NCI-H345 (cell line): ENCODE measurements at regions not wholly inside any gene's neighbourhood (a gene's known extent, or its start where the extent isn't known, plus 50 kb on each side); places are given as distances from the start of the nearest gene placed in this dataset.

ENCODE experiments used
- DNase-seq: peaks from one replicate; lab custom pipeline; 2025; lab: John Stamatoyannopoulos, UW

DNA sequence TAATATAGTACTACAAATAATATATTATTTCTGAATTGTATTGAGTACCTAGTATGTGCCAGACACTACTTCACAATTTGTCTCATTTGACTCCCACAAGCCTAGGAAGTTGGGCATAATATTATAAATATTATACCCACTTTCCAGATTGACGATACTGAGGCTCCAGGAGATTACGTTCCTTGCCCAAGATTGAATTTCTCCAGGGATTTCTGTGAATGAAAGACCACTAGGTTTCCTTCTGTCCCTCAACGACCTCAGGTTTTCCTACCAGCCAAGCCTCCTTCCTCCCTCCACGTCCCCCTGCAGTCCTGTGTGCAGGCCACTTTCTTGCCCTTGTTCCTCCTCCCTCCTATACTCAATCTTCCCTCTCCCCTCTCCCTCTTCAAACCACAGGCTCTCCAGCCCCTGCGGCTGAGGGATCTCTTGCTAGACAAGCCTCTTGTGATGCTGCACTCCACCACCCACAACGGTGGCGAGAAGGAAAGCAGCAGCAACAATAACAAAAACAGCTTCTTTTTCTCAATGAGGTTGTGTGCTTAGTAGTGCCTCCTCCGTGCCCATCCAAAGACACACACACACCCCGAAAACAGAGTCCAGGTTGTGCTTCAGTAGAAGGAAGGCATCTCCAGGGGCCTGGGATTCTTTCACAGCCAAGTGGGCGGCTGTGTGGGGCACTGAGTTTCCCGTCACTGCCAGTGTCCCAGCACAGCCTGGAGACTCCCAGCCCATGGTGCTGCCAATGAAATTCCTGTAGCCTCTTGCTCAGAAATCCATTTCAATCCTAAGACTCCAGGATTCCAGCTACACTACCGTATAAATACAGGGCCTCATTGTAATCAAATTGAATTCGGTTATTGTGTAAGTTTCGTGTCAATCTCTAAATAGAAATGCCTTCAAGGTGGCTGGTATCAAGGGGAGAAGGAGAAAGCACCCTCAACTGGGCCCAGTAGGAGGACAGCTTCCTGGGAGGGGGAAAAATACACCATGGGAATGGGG, 94.4 kb downstream of the NCR2 start:
- DNase-seq = no peak

DNA sequence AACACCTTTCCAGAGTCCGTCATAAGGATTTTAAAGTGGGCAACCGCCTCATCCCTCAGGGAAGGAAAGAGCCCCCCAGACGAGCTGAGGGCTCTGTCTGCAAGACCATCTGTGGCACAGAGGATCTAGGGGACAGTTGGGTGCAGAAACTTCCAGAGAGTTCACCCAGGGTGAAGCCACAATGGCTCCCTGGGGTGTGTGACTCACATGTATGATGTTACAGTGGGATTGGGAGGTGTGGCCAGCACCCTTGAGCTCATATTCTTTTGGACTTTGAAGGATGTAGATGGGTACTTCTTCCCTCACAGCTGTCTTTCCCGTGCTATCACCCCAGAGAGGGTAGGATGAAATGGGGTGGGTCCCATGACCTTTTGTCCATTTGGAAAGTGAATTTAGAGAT, 95.5 kb downstream of the NCR2 start:
- no peak for DNase-seq

DNA sequence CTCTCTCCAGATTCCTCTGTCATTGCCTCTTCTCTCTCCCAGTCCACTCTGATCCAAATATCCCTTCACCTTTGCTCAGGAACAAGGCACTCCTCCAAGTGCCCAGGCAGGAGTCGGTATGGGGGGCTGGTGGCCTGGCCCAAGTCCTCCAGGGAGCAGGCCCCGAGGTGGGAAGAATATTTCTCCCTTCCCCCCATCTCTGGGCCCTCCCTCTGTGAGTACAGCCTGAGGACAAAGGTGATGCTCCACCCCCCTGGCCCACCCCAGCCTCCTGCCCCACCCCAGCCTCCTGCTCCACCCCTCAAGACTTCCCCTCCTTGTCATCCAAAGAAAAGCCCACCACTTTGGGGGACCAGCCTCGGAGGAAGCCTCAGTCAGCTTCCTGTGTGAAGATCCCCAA, 96.9 kb downstream of the NCR2 start:
- no peak for DNase-seq

DNA sequence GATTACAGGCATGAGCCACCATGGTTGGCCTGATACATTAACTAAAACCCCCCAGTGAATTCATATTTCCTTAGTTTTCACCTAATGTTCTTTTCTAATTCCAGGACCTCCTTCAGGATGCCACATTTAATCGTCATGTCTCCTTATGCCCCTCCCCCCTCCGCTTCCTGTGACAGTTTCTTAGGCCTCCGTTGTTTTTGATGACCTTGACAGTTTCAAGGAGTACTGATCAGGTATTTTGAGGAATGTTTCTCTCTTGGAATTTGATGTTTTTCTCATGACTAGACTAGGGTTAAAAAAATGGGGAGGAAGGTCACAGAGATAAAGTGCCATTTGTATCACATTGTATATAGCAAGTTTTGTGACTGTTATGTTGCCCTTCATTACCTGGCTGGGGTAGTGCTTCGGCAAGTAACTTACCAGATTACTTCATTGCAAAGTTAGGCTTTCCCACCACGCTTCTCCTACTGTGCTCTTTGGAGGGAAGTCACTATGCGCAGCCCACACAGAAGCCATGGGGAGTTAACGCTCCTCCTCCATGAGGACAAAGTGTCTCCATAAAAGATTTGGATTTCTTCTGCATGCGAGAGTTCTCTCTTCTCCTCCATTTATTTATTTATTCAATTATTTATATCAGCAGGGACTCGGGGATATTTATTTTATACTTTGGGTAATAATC, 99.5 kb downstream of the NCR2 start:
- DNase-seq = no peak

DNA sequence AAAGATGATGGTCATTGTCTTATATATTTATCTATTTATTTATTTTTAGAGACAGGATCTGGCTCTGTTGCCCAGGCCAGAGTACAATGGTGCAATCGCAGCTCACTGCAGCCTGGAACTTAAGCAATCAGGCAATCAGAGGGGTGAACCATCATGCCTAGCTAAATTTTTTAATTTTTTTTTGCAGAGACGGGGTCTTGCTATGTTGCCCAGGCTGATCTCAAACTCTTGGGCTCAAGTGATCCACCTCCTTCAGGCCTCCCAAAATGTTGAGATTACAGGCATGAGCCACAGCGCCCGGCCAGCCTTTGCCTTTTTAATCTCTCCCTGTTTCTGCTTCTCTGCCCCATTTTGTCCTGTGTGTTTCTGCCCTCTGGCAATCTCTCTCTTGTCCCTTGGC, 102.2 kb downstream of the NCR2 start:
- DNase-seq = no peak

DNA sequence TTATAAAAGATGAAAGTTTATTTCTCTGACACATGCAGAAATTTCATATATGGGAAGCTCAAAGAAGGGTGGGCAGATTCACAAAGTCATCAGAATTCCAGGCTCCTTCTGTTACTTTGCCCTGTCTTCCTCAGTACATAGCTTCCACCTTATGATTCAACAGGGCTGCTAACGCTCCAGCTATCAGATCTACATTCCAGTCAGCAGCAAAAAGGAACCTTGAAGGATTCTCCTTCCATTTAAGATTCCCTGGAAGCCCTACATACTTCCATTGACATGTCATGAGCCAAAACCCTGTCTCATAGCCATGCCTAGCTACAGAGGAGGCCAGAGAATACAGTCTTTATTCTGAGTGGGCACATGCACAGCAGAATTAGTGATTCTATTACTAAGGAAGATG, 103.3 kb downstream of the NCR2 start:
- no peak for DNase-seq

DNA sequence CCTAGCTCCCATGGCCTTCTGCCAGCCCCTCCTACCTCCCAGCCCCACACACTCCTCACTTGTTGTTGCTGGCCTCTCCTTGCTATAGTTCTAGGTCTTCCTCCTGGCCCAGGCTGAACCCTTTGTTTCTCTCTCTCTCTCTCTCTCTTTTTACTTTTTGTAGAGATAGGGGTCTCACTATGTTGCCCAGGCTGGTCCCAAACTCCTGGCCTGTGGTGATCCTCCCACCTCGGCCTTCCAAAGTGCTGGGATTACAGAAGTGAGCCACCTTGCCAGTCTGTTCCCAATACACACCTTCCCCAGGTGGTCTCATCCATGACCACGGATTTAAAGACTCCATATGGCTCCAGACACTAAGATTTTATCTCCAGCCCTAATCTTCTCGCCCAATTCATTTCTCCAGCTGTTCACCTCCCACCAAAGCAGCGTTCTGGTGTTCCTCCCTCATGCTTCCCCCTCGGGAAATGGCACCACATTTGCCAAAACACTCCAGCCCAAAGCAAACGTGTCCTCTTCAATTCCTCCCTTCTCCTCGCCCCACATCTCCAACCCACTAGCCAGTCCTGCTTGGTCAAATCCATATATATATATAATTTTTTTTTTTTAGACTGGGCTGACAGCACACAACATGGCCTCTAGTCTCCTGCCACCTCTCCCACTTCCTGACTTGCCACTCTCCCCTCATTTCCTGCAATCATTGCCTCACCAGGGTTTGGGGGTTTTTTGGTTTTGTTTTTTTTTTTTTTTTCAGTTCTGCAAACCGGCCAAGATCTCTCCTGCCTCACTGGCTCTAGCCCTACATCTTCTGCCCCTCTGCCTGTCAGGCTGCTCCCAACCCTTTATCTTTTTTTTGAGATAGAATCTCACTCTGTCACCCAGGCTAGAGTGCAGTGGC, 104.4 kb downstream of the NCR2 start:
- DNase-seq = no peak

DNA sequence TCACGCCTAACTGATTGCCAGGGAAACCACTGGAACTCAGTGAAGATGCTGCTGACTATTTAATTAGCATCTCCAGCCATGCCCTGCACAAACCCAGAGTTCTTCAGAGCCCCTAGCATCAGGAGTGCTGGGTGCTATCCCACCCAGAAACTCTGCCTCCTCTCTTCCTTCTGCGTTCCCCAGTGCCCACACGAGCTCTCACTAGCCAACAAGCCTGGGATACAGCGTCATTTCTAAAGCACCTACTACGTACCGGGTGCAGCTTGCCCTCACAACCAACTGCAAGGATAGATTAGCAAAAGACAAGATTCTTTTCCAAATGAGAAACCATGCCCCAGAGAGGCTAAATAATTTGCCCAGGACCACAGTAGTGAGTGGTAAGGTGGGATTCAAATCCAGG, 105.2 kb upstream of the FOXP4 start:
- DNase-seq = no peak

DNA sequence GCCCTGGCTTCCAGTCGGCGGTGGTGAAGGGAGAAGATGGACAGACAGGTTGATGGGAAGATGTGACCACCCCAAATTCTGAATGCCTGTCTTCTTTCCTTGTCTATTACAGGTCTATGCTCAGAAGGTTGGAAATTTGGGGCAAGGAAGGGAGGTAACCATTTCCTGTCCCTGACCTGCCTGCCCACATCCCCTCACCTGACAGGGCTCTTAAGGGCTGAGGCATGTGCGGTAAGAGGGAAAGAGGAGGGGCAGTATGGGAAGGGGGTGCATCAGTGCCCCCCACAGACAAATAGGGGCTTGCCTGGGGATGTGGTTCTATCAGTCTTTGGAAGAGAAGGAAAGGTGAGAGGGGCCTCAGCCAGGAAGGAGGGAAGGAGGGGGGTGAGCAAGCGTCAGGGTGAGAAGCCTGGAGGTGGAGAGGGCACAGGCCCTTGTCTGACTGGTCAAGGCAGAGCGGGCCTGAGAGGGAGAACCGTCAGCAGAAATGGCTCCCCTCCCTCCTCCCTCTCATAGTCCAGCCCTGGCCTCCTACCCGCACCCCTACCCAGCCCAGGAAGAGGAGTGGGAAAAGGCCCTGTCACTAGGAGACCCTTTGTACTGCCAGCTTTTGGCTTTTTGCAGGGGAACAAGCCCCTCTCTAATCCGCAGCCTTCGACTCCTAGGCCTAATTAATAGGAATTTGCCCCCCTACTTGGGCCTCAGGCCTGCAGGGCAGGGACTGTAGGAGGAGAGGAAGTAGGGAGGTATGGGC, 104.4 kb upstream of the FOXP4 start:
- no peak for DNase-seq

DNA sequence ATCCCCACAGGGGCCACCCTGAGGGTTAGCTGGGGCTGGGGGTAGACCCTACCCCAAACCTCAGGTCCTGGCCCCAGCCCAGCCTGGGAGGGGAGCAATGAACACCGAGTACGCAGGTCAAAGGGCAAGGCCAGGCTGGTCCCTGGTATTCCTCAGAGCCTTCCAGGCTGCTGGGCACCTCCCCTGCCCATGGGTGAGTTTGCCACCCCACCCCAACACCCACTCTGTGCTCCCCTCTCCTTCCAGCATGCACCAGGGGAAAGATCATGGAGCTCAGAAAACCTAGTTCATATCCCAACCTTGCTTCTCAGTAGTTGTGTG, 103.9 kb upstream of the FOXP4 start:
- no peak for DNase-seq

DNA sequence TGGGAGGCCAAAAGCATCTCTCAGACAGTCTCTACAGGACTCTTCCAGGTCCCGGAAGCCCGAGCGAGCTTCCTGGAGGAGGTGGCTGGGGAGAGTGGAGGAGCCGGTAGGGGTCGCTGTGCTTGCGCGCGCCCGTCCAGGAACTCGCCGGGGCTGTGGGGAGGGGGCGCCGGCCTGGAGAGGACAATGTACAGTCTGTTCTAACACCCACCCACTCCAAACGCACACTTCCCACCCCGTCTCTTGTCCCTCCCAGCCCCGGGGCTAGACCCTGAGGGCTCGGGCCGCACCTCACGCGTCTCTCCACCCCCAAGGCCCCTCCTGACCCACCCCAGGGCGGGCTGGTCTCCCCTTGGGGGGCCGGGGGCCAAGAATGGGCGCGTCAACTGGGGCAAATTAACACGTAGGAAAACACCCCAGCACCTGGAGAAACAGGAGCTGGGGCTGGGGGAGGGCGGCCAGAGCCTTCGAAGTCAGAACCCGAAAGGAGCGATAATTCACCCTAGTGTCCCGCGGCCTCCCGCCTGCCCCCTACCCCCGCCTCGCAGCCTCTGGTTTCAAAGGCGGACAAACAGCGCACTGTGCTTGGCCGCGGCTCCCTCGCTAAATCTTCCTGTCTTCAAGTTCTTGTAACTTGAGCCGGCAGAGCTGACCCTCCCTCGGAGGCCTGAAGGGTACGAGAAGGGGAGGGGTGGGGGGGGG, 103.2 kb upstream of the FOXP4 start:
- DNase-seq = no peak

DNA sequence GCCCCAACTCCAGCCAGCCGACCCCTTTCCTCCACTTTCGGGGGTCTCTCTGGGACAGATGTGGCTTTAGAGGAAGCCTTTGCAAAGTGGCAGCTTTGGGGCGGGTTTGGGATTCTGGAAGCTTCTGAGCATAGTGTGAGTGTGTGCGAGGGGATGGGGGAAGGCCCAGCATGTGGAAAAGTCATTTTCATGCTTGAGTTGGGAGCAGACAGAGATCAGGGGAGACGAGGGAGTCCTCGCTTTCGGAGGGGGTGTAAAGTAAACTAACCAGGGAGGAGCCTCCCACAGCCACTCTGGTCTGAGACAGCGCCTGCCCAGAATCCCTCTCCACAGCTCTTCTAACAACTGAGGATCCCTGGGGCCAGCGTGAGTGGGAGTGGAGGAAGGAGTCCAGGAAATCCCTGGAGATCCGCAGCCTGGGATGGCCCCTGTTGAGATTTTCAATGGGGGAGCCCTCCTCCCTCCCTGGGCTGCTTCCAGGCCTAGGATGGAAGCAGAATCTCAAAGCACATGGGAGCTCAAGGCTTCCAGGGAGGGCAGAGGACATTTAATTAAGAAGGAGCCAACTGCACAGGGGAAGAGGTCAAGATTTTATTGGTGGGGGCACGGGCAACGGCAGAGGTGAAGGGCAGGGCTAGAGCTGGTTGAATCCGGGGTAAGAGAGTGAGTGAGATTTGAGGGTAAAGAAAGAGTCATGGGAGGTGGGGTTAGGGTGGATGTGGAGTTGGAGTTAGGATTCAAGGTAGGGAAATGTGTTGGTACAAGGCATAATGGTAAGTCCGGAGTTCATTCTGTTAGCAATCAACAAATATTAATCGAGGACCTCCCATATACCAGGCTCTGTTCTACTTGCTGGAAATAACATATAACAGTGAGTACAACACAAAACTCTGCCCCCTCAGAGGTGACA, 102.3 kb upstream of the FOXP4 start:
- no peak for DNase-seq

DNA sequence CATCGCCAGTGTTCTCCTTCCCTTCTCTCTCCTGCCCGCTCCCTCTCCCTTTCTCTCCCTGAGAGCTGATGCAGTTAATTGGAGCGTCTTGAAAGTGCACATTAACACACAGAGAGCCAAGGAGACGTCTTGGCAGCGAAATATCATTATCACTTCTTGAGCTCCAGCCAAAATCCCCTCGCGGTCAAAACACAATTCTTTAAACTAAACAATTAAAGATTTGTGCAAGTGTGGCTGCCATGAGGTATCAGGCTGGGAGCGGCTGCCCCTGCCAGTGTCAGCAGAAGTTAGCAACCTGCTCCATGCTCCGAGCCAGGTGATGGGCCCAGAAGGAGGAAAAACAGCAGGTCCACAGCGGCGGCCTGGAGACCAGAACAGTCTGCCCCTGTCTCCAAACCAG, 100.9 kb upstream of the FOXP4 start:
- DNase-seq = no peak

DNA sequence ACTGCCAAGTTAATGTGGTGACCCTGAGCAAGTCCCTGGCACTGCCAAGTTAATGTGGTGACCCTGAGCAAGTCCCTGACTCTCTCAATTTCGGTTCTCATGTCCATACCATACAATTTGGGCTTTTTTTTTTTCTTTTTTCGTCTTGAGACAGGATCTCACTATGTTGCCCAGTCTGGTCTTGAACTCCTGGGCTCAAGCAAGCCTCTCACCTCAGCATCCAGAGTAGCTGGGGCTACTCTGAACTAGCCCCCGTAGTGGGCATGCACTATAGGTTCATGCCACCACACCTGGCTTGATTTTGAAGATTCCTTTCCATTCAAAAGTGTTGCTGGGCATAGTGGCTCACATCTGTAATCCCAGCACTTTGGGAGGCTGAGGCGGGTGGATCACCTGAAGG, 100.0 kb upstream of the FOXP4 start:
- no peak for DNase-seq

DNA sequence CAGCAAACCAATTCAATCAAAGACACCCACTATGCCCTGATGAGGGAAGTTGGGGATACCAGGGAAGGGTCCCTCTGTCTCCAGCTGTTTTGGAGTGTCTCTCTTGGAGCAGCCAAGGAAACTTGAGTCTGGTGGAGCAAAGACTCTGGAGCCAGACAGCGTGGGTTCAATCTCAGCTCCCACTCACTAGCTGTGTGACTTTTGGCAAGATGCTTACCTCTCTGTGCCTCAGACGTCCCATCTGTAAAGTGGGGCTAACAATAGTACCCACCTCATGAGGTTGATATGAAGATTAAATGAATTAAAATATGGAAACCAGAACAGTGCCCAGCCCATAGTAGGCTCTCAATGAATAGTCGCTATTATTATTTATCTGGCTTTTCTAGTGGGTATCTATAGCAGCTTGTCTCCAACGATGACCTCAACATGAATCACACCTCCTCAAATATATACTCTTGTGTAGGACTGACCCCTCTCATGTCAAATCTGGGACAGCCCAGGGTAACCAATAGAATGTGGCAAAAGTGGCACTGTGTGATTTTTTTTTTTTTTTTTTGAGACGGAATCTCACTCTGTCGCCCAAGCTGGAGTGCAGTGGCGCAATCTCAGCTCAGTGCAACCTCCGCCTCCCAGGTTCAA, 99.2 kb upstream of the FOXP4 start:
- no peak for DNase-seq

DNA sequence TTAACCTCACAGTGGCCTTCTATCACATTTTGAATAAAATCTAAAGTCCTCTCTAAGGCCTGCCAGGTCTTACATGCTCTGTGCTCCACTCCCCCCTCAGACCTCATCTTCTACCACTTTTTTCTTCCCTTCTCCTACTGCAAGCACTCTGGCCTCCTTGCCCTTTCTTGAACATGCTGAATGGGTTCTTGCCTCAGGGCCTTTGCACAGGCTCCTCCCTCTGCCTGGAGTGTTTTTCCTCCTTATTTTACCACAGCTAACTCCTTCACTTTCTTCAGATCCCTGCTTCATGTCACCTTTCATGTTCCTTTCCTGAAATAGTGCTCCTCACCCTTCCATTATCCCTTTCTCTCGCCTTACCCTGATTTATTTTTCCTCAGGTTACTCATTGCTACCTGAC, 97.9 kb upstream of the FOXP4 start:
- DNase-seq = no peak

DNA sequence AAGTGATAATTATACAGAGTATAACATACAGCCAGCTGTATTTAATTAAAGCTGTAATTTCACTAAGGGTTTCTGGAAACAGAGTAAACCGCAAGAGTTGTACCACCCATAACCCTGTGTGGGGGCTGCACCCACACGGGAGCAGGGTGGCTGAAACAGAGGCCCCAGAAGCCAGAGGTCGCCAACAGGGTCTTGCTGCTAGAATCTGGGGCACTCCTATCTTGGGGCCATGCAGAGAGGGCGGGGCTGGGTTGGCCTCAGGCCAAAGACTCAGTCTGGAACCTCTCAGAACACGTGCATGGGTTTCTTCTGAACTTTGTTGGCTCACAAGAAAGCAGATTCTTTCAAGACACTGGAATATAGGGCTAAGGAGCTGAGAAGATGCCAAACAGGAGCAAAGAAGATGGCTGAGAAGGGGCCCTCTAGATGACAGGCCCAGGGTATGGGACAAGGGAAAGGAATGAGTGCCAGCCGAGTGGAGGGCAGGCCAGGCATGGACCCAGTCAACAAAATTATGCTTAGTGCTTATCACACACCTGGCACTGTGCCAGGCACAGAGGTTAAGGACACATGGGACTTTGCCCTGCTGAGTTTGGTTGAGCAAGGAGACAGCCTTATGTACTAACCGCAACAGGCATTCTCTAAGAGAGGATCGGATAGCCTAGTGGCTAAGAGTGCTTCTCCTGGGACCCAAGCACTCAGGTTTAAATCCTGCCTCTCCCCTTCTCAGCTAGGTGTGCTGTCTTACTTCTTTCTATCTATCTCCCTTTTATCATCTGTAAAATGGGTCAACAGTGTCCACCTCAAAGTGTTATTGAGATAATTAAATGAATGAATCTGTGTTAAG, 96.6 kb upstream of the FOXP4 start:
- DNase-seq = peak; percentile 52

DNA sequence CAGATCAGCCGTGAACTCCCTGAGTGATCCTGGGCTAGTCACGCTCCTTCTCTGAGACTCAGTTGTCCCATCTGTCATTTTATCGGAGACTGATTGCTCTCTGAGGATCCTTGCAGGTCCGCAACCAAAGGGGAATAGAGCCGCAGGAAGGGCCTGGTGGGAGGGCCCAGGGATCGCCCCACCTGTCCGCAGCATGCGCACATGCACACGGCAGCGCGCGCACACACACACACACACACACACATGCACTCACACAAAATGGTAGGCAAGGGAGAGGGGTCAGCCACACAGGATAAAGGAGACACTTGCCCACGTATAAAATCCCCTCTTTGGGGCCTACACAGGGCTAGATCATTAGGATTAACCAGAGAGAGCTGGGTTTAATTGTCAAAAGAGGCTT, 95.6 kb upstream of the FOXP4 start:
- no peak for DNase-seq

DNA sequence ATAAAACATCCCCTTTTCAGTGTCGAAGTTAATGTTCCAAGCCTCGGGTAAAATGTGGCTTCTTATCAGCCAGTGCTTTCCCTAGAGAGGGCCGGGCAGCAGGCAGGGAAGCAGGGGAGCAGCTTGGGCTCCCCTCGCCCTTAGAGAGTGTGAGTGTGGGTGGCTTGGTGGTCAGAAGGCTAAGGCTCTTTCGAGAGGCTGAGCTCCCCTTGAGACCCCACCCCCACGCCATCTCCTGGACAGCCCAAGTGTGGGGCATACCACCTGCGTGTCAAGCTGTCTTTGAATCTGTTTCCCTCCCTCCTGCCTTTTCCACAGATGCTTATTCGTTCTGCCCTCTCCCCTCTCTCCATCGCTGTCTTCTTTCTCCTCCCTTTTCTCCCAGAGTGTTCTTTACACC, 95.1 kb upstream of the FOXP4 start:
- no peak for DNase-seq
